Neural cell (in vitro differentiated cells): ENCODE measurements at regions not wholly inside any gene's neighbourhood (a gene's known extent, or its start where the extent isn't known, plus 50 kb on each side); places are given as distances from the start of the nearest gene placed in this dataset.

ENCODE experiments used
- H2AFZ ChIP-seq: fragments of 200-600, 300-800 bp; sonication (generic), shearing (Covaris generic); 2 replicates; pipeline ENCODE4 v1.6.0; 2014; ENCODE audit warnings: low read depth, mild to moderate bottlenecking, antibody characterized with exemption, low read length, moderate library complexity
- H3F3A ChIP-seq: fragments of 200-600 bp; shearing (Covaris generic); 2 replicates; pipeline ENCODE4 v1.6.1; 2016; ENCODE audit warnings: mild to moderate bottlenecking, moderate library complexity, mixed read lengths, antibody characterized with exemption, low read length; ENCODE audit not compliant: insufficient read depth, poor library complexity, severe bottlenecking
- H3K27ac ChIP-seq: fragments of 200-600, 300-800 bp; sonication (generic), shearing (Covaris generic); 2 replicates; pipeline ENCODE4 v1.5.1; 2014; ENCODE audit warnings: mild to moderate bottlenecking, low read length, moderate library complexity
- H3K27me3 ChIP-seq: fragments of 300-800, 200-600 bp; sonication (generic), shearing (Covaris generic); 2 replicates; pipeline ENCODE4 v1.6.0; 2014; ENCODE audit warnings: mild to moderate bottlenecking, low read depth, low read length, moderate library complexity; ENCODE audit not compliant: insufficient read depth
- H3K36me3 ChIP-seq: fragments of 300-800, 200-600 bp; sonication (generic), shearing (Covaris generic); 2 replicates; pipeline ENCODE4 v1.5.1; 2014; ENCODE audit warnings: mild to moderate bottlenecking, antibody characterized with exemption, low read length, moderate library complexity; ENCODE audit not compliant: insufficient read depth
- H3K4me2 ChIP-seq: fragments of 300-800, 200-600 bp; sonication (generic), shearing (Covaris generic); 2 replicates; pipeline ENCODE4 v1.6.0; 2014; ENCODE audit warnings: mild to moderate bottlenecking, low read length
- H3K4me3 ChIP-seq: fragments of 300-800, 200-600 bp; sonication (generic), shearing (Covaris generic); 2 replicates; pipeline ENCODE4 v1.5.1; 2014; ENCODE audit warnings: mild to moderate bottlenecking, low read length, moderate library complexity
- H3K79me2 ChIP-seq: fragments of 200-600 bp; shearing (Covaris generic); replicated peaks from 2 replicates; pipeline ENCODE4 v1.6.0; 2014; ENCODE audit warnings: mild to moderate bottlenecking, low read length, moderate library complexity; ENCODE audit not compliant: insufficient read depth
- H3K9ac ChIP-seq: fragments of 300-800, 200-600 bp; sonication (generic), shearing (Covaris generic); 2 replicates; pipeline ENCODE4 v1.6.1; 2016; ENCODE audit warnings: mild to moderate bottlenecking, low read length, mixed read lengths
- H3K9me2 ChIP-seq: fragments of 200-600 bp; shearing (Covaris generic); 2 replicates; pipeline ENCODE4 v1.6.1; 2016; ENCODE audit warnings: mild to moderate bottlenecking, low read length, mixed read lengths; ENCODE audit not compliant: insufficient read depth
- H3K9me3 ChIP-seq: fragments of 200-600, 300-800 bp; sonication (generic), shearing (Covaris generic); 2 replicates; pipeline ENCODE4 v1.6.1; 2016; ENCODE audit warnings: mild to moderate bottlenecking, mixed run types, low read length, moderate library complexity, mixed read lengths
- H4K20me1 ChIP-seq: fragments of 200-600 bp; shearing (Covaris generic); 2 replicates; pipeline ENCODE4 v1.6.1; 2016; ENCODE audit warnings: mild to moderate bottlenecking, mixed run types; ENCODE audit not compliant: insufficient read depth
- EP300 ChIP-seq: fragments of 450-650 bp; conservative IDR thresholded peaks from 2 replicates; pipeline ENCODE4 v1.6.1; 2014; ENCODE audit warnings: antibody characterized with exemption, mild to moderate bottlenecking, moderate library complexity; ENCODE audit not compliant: poor library complexity, severe bottlenecking
- EZH2 ChIP-seq: fragments of 200-600, 300-800 bp; shearing (Covaris generic), sonication (generic); IDR thresholded peaks from 2 replicates; pipeline ENCODE4 v1.6.1; 2014; ENCODE audit warnings: antibody characterized with exemption, low read length, borderline replicate concordance, mild to moderate bottlenecking; ENCODE audit not compliant: insufficient read depth, poor library complexity, severe bottlenecking
- MXI1 ChIP-seq: fragments of 450-650 bp; conservative IDR thresholded peaks from 2 replicates; pipeline ENCODE4 v1.6.1; 2014; ENCODE audit warnings: antibody characterized with exemption, mild to moderate bottlenecking; ENCODE audit not compliant: poor library complexity, severe bottlenecking
- POLR2AphosphoS5 ChIP-seq: IDR thresholded peaks from 2 replicates; pipeline ENCODE4 v1.6.1; 2012
- RAD21 ChIP-seq: fragments of 450-650 bp; conservative IDR thresholded peaks from 2 replicates; pipeline ENCODE4 v1.6.1; 2014; ENCODE audit warnings: antibody characterized with exemption, mild to moderate bottlenecking, moderate library complexity
- SMC3 ChIP-seq: fragments of 450-650 bp; conservative IDR thresholded peaks from 2 replicates; pipeline ENCODE4 v1.6.1; 2014; ENCODE audit warnings: antibody characterized with exemption, mild to moderate bottlenecking, moderate library complexity; ENCODE audit not compliant: poor library complexity
- TAF1 ChIP-seq: IDR thresholded peaks from 2 replicates; pipeline ENCODE4 v1.6.1; 2012; ENCODE audit warnings: low read depth
- TF ChIP-seq, protein P1 (sequence below): fragments of 450-650 bp; IDR thresholded peaks from 2 replicates; pipeline ENCODE4 v1.5.1; 2014; ENCODE audit warnings: antibody characterized with exemption, mild to moderate bottlenecking, moderate library complexity; ENCODE audit not compliant: poor library complexity, severe bottlenecking
- TF ChIP-seq, protein P2 (sequence below): IDR thresholded peaks from 2 replicates; pipeline ENCODE4 v1.6.1; 2012; ENCODE audit warnings: borderline replicate concordance

DNA sequence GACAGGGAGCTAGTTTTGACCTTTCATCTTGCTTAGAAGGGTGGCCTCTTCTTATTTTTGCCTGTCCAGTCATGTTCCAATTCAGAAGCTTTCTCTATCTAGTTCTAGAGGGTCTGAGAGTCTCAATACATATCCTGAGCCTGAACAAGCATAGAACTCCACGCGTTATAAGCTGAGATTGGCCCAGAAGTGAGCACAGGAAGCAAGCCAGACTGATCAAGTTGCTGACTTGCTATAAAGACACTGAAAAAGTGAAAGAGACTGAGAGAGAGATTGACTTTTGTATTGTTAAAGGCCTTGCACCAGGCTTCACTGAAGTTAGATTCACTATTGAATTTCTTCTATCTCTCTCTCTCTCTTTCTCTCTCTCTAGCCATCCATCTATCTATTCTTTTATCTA lies 142.7 kb upstream of the DOCK10 start:
- no peak for TF ChIP-seq RAD21
- H3K4me2 ChIP-seq: no peak overlapping the region
- no peaks in the 10 kb centered on the region for H3K79me2 ChIP-seq
- H2AFZ ChIP-seq: no peak overlapping the region
- H3K9me3 ChIP-seq: no peaks in the 10 kb centered on the region
- H3K36me3 ChIP-seq: no peaks in the 10 kb centered on the region
- H3K27me3 ChIP-seq: no peaks in the 10 kb centered on the region
- H3F3A ChIP-seq: no peaks in the 10 kb centered on the region
- H3K27ac ChIP-seq: no peak overlapping the region
- H3K9me2 ChIP-seq: no peaks in the 10 kb centered on the region
- no peaks in the 10 kb centered on the region for H4K20me1 ChIP-seq
- H3K9ac ChIP-seq: no peak overlapping the region
- H3K4me3 ChIP-seq: no peak overlapping the region

DNA sequence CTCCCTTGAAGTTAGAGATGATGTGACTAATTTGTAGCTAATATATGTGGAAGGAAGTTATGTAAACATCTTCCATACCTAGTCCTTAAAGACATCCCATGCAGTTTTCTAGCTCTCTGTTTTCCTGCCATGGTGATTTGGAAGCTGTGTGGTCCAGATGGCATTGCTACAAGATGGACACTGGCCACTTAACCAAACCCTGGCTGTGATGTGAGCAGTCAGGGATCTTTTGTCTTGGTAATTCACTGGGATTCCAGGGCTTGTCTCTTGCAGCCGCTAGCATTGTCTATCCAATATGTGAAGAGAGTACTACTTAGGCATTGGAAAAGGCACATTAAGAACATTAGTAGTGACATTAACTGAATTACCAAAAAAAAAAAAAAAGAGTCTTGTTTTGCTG lies 139.9 kb upstream of the DOCK10 start:
- Histone ChIP-seq H3K27me3 (no peaks in the 10 kb centered on the region), H2AFZ (no peak overlapping the region), H4K20me1 (no peaks in the 10 kb centered on the region), H3K9me2 (no peaks in the 10 kb centered on the region), H3K9me3 (no peaks in the 10 kb centered on the region), H3K79me2 (no peaks in the 10 kb centered on the region), H3K4me3 (no peak overlapping the region), H3F3A (no peaks in the 10 kb centered on the region), H3K27ac (no peak overlapping the region), H3K9ac (no peak overlapping the region), H3K4me2 (no peak overlapping the region), H3K36me3 (no peaks in the 10 kb centered on the region)
- TF ChIP-seq, protein P1, sequence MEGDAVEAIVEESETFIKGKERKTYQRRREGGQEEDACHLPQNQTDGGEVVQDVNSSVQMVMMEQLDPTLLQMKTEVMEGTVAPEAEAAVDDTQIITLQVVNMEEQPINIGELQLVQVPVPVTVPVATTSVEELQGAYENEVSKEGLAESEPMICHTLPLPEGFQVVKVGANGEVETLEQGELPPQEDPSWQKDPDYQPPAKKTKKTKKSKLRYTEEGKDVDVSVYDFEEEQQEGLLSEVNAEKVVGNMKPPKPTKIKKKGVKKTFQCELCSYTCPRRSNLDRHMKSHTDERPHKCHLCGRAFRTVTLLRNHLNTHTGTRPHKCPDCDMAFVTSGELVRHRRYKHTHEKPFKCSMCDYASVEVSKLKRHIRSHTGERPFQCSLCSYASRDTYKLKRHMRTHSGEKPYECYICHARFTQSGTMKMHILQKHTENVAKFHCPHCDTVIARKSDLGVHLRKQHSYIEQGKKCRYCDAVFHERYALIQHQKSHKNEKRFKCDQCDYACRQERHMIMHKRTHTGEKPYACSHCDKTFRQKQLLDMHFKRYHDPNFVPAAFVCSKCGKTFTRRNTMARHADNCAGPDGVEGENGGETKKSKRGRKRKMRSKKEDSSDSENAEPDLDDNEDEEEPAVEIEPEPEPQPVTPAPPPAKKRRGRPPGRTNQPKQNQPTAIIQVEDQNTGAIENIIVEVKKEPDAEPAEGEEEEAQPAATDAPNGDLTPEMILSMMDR: no peak
- TF ChIP-seq EZH2 (no peak), POLR2AphosphoS5 (no peak), MXI1 (no peak), TAF1 (no peak), SMC3 (no peak), EP300 (no peak), RAD21 (no peak)
- TF ChIP-seq, protein P2, sequence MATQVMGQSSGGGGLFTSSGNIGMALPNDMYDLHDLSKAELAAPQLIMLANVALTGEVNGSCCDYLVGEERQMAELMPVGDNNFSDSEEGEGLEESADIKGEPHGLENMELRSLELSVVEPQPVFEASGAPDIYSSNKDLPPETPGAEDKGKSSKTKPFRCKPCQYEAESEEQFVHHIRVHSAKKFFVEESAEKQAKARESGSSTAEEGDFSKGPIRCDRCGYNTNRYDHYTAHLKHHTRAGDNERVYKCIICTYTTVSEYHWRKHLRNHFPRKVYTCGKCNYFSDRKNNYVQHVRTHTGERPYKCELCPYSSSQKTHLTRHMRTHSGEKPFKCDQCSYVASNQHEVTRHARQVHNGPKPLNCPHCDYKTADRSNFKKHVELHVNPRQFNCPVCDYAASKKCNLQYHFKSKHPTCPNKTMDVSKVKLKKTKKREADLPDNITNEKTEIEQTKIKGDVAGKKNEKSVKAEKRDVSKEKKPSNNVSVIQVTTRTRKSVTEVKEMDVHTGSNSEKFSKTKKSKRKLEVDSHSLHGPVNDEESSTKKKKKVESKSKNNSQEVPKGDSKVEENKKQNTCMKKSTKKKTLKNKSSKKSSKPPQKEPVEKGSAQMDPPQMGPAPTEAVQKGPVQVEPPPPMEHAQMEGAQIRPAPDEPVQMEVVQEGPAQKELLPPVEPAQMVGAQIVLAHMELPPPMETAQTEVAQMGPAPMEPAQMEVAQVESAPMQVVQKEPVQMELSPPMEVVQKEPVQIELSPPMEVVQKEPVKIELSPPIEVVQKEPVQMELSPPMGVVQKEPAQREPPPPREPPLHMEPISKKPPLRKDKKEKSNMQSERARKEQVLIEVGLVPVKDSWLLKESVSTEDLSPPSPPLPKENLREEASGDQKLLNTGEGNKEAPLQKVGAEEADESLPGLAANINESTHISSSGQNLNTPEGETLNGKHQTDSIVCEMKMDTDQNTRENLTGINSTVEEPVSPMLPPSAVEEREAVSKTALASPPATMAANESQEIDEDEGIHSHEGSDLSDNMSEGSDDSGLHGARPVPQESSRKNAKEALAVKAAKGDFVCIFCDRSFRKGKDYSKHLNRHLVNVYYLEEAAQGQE: no peak

DNA sequence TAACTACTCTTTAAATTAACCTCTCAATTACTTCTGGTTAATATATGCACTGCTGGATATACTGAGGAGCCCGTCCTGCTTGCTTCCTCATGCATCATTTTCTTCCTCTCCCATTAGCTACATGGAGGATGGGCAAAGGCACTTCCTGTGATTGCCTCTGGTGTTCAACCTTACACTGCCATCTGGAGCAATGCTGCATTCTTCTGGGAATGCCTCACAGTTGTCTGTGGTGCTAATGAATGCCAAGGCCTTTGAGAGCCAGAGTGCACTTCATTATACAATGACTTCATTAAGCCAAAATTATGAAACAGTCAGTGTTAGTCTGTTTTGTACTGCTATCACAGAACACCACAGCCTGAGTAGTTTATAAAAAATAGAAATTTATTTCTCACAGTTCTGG lies 134.8 kb upstream of the DOCK10 start:
- Histone ChIP-seq H3F3A (no peaks in the 10 kb centered on the region), H2AFZ (no peak overlapping the region), H3K36me3 (no peaks in the 10 kb centered on the region), H3K9ac (no peak overlapping the region), H3K4me3 (no peak overlapping the region), H4K20me1 (no peaks in the 10 kb centered on the region), H3K27me3 (no peaks in the 10 kb centered on the region), H3K4me2 (no peak overlapping the region), H3K9me2 (no peaks in the 10 kb centered on the region), H3K9me3 (no peaks in the 10 kb centered on the region), H3K79me2 (no peaks in the 10 kb centered on the region), H3K27ac (no peak overlapping the region)
- TF ChIP-seq MXI1 (no peak), TAF1 (no peak), SMC3 (no peak), EP300 (no peak), POLR2AphosphoS5 (no peak), RAD21 (no peak), EZH2 (no peak)
- TF ChIP-seq, protein P1: no peak
